HG03108 (cell line): ENCODE measurements at regions not wholly inside any gene's neighbourhood (a gene's known extent, or its start where the extent isn't known, plus 50 kb on each side); places are given as distances from the start of the nearest gene placed in this dataset.
"Not testable (repeated sequence)": the region's sequence is repeated elsewhere in the genome, so short reads cannot be mapped to it uniquely, and the experiment has no call there.

Experiments
- ATAC-seq: cut with Tn5 transposase; IDR thresholded peaks from one replicate; pipeline ENCODE4 v1.9.1; 2021; ENCODE audit warnings: moderate library complexity; ENCODE audit not compliant: unreplicated experiment

GRCh38 chr17:16844669-16845068, 127.2 kb downstream of the TNFRSF13B start:
- not testable (repeated sequence) for ATAC-seq

GRCh38 chr17:16843511-16843910, 128.4 kb downstream of the TNFRSF13B start:
- not testable (repeated sequence) for ATAC-seq

GRCh38 chr17:16842346-16842745, 129.6 kb downstream of the TNFRSF13B start:
- not testable (repeated sequence) for ATAC-seq

DNA sequence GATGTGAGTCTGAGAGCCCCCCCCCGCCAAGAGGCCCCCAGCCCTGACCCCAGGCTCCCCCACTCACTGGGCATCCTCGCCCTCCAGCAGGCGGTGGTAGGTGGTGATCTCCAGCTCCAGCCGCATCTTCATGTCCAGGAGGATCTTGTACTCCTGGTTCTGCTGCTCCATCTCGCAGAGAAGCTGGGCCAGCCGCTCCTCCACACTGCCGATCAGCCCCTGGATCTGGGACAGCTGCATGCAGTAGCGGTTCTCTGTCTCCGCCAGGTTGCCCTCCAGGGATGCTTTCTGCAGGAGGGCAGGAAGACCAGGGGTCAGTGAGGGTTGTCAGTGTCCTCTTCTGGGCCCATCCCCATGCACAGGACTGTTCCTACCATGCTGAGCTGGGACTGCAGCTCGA, 130.0 kb downstream of the TNFRSF13B start:
- ATAC-seq, result not testable (repeated sequence)

GRCh38 chr17:16840219-16840618, 131.7 kb downstream of the TNFRSF13B start:
- ATAC-seq, result not testable (repeated sequence)

DNA sequence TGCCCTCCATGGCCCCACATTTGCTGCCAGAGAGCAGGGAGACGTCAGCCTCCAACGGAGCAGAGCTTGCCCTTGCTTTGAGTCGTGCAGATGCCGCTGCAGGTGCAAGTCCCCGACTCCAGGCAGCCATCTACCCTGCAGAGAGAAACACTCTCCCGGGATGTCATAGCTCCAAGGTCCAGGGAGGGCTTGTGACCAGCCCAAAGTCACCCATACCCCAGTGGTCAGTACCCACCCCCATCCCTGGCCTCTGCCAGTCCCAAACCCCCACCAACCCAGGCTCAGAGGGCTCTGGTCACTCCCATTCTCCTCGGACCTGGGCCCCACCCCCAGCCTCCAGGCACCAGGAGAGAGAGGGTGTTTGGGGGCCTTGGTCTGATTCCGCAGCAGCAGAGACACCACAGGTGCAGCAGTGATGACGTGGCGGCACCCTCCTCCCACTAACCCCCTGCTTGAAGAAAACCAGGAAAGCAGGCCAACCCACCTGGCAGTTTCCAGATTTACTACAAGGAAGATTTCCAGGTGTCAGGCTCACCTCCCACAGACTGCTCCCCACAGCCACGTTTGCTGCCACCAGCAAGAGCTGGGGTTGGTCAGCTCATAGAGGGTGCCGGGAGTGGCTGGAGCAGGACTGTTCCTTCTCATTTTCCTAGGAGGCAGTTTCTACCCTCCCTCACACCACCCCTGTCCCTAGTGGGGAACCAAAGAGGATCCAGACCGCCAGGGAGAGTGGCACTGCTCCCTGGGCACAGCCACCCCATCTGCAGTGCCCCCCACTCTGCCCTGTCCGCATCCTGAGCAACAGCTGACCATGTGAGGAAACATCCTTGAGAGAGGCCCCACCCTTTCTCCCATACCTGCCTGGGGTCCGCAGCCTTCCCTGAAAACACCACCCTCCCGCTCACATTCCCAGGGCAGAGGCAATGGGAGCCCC, 132.4 kb downstream of the TNFRSF13B start:
- ATAC-seq, result not testable (repeated sequence)

DNA sequence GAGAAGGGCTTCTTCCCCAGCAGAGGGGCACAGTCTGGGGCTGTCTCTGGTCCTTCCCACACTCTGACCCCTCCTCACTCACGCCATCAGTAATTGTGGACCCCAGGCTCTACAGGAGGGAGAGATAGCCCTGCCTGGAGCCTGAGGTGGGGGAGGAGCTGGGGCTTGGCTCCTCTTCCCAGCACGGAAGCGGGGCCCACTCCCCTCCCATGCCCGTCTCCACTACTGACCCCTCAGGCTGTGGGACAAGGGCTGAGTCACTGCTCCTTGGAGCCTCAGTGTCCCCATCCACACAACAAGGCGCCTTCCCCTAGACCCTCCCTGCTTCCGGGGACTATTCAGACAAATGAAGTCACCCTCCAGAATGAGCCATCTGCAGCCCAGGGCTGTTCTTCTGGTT, 133.1 kb downstream of the TNFRSF13B start:
- not testable (repeated sequence) for ATAC-seq

GRCh38 chr17:16838287-16838686, 133.6 kb downstream of the TNFRSF13B start:
- not testable (repeated sequence) for ATAC-seq

DNA sequence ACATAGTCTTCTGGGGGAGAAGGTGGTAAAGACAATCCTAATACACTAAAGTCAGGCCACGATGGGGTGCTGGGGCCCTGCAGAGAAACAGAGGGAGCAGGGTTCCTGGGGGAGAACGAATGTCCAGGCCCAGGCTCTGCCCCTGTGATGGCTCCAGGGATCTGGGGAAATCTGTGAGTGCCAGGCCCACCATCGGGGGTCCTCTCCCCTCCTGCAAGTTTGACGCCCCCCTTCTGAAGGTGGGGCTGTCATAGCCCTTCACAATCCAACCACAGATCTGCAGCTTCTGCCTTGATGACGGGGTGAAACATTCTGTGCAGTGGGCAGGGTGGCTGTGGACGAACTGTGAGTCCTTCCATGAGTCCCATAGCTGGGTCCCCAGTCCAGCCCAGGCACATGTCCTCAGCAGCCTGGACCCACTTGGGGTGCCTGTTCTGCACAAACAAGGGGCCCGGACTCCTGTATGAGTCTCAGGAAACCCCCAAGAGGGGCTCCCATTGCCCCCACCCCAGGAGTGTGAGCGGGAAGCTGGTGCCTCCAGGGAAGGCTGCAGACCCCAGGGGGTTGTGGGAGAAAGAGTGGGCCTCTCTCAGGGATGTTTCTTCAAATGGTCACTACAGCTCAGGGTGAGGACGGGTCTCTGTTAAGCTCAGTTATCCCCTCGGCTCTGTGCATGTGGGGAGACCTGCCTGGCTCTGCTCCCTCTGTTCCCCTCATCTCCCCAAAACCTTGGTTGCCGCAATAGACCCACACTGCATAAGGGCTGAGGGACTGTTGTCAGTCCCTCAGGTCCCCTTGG, 134.3 kb downstream of the TNFRSF13B start:
- ATAC-seq, result not testable (repeated sequence)

DNA sequence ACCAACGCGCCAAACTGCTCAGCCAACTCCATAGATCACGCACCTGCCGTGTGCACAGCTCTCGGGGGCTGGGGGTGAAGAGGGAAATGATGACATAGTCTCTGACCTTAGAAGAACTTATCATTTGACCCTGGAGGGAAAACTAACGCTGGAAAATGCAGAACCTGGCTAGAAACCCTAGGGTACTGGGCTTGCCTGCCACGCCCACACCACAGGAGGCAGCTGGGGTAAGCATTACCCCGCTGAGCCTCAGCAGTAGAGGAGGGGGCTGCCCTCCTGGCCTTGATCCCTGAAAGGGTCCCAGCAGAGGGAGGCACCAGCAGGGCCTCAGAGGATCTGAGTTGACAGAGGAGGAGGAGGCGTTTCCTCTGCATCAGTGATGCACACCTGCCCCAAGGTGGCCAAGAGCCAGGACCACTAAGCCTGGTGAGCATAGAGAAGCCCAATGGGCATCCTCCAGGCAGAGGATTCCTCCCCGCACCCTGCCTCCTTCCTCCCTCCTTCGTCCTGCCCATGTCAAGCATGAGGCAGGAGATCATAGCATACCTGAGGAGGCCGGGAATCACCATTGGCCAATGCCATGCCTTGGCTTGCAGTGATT, 135.5 kb downstream of the TNFRSF13B start:
- not testable (repeated sequence) for ATAC-seq

- ATAC-seq, result not testable (repeated sequence)
Observed at GRCh38 chr17:16833517-16833916, 138.4 kb downstream of the TNFRSF13B start.

DNA sequence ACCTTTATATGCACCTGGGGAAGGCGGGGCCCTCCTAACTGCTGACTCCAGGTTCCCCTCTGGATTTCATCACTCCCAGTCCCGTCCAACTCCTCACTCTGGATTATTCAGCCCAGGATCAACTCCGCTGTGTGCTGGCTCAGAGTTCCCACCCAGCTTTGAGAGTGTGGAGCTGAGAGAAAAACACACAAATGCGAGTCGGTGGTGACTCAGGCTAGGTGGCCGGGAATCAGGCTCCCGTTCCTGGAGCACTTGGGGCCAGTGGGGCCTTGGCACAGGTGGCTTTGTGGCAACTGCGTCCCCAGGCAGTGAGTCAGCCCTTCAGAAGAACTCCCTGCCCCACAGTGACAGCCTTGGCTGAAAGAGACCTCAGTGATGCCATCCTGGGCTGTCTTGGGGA, 139.1 kb downstream of the TNFRSF13B start:
- not testable (repeated sequence) for ATAC-seq

DNA sequence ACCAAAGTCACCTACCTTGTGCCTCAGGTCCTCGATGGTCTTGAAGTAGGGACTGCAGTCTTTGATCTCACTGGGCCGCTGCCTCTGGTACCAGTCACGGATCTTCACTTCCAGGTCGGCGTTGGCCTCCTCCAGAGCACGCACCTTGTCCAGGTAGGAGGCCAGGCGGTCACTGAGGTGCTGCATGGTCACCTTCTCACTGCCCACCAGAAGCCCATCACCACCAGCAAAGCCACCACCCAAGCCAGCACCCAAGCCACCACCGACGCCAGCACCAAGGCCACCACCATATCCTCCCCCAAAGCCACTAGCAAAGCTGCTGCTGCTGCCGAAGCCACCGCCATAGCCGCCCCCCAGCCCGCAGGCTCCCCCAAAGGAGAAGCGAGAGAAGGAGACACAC, 139.7 kb downstream of the TNFRSF13B start:
- ATAC-seq, result not testable (repeated sequence)

- not testable (repeated sequence) for ATAC-seq
Observed at GRCh38 chr17:16830770-16831169, 140.7 kb downstream of the CCDC144A start.

- not testable (repeated sequence) for ATAC-seq
Observed at GRCh38 chr17:16830219-16830618, 140.2 kb downstream of the CCDC144A start.
